ENCODE measurements at regions not wholly inside any gene's neighbourhood (a gene's known extent, or its start where the extent isn't known, plus 50 kb on each side); places are given as distances from the start of the nearest gene placed in this dataset.

DNA sequence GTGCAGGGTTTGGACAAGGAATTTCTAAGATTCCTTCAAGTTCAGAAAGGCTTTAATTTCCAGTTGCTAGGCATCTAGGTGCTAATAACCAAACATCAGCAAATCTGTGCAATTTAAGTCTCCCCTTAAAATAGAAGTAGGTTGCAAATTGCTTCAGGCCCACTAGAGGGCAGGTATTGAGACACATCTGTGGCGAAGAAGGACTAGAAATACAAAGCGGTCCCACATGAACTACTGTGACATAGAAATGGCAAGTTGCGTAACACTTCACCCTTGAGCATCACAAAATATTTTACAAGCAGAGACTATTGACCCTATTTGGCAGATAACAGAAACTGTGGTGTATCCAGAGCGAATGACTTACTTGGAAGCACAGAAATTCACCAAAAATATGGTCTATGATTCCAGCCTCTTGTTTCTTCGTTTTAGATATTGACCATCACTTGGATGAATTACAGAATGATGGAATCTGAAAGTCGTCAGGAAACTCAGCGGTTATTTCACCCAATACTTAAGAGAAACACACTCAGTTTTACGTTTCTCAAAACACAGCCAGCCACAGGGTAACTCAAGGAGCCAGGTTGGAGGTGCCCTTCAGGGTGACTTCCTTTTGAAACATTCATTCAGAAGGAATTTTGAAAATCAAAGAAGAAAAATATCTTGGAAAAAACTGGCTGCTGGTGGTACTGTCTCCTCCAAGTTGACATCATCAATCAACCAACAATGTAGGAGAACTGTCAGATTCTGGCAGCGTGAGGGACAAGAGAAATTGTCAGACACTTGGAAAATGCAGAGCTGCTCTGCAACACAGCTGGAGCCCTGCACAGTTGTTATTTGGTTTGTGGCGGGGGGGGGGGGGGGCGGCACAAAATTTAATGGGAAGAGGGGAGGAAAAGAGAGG is 256.3 kb upstream of the MINDY3 start:
- H3K27ac Mint-ChIP-seq (ENCODE audit: unreplicated experiment) = no peak overlapping the region
- no peaks in the 10 kb centered on the region for H3K9me3 Mint-ChIP-seq (ENCODE audit: unreplicated experiment)
- H3K4me1 Mint-ChIP-seq (ENCODE audit: low read depth, unreplicated experiment) = no peaks in the 10 kb centered on the region
- no peak for DNase-seq
- H3K27me3 Mint-ChIP-seq (ENCODE audit: unreplicated experiment) = peaks cover 2% of the 10 kb centered on the region
- no peaks in the 10 kb centered on the region for H3K36me3 Mint-ChIP-seq (ENCODE audit: unreplicated experiment)
- TF ChIP-seq, protein P1, sequence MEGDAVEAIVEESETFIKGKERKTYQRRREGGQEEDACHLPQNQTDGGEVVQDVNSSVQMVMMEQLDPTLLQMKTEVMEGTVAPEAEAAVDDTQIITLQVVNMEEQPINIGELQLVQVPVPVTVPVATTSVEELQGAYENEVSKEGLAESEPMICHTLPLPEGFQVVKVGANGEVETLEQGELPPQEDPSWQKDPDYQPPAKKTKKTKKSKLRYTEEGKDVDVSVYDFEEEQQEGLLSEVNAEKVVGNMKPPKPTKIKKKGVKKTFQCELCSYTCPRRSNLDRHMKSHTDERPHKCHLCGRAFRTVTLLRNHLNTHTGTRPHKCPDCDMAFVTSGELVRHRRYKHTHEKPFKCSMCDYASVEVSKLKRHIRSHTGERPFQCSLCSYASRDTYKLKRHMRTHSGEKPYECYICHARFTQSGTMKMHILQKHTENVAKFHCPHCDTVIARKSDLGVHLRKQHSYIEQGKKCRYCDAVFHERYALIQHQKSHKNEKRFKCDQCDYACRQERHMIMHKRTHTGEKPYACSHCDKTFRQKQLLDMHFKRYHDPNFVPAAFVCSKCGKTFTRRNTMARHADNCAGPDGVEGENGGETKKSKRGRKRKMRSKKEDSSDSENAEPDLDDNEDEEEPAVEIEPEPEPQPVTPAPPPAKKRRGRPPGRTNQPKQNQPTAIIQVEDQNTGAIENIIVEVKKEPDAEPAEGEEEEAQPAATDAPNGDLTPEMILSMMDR (IDR thresholded peaks at IDR 0.05; ENCODE audit: partially characterized antibody, unreplicated experiment) = peak; percentile 78
- no peak overlapping the region for H3K4me3 Mint-ChIP-seq (ENCODE audit: unreplicated experiment)

DNA sequence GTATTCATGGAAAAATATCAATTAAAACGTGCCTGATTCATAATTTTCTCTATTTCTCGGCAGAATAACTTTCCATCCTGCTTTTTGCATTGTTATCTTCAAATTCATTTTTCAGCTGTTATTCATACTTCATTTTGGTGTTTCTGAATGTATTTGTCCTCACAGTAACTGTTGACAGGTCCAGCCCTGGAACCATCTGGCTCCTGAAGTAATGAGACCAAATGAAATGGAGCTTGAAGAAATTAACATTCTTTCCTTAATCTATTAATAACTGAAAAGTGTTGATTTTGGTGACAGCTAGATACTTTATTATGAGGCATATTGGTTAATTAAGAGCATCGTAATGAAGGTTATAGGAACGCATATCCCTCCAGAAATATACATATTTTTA is 257.0 kb upstream of the MINDY3 start:
- H3K27ac Mint-ChIP-seq (ENCODE audit: unreplicated experiment) = no peak overlapping the region
- DNase-seq = no peak
- H3K4me1 Mint-ChIP-seq (ENCODE audit: low read depth, unreplicated experiment) = no peaks in the 10 kb centered on the region

DNA sequence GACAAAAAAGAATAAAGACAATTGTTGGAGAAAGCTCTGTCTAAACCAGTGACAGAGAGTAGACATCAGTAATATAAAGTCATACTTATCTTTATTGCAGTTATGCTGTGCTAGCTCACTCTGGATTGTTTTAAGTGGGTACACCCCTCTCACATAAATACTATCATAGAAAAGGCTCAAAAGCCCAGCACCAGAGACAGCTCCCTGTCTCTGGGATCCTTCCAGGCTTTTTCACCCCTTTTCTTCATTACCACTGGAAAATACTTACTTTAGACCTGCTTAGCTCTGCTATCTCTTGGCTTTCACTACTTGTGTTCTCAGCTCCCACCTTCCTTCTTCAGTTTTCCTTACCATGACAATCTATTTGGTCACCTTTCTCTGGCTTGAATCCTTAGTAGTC is 259.1 kb upstream of the MINDY3 start:
- H3K27me3 Mint-ChIP-seq (ENCODE audit: unreplicated experiment) = peaks cover 4% of the 10 kb centered on the region
- H3K27ac Mint-ChIP-seq (ENCODE audit: unreplicated experiment) = no peak overlapping the region
- no peak overlapping the region for H3K4me3 Mint-ChIP-seq (ENCODE audit: unreplicated experiment)
- no peaks in the 10 kb centered on the region for H3K36me3 Mint-ChIP-seq (ENCODE audit: unreplicated experiment)
- peaks cover 2% of the 10 kb centered on the region for H3K9me3 Mint-ChIP-seq (ENCODE audit: unreplicated experiment)
- DNase-seq = no peak
- H3K4me1 Mint-ChIP-seq (ENCODE audit: low read depth, unreplicated experiment) = no peaks in the 10 kb centered on the region
- TF ChIP-seq, protein P1 (IDR thresholded peaks at IDR 0.05; ENCODE audit: partially characterized antibody, unreplicated experiment) = no peak

More for the DNA sequence above, 257.0 kb upstream of the MINDY3 start:
- TF ChIP-seq, protein P1 (IDR thresholded peaks at IDR 0.05; ENCODE audit: partially characterized antibody, unreplicated experiment) = no peak
- Mint-ChIP-seq H3K36me3 (ENCODE audit: unreplicated experiment) (no peaks in the 10 kb centered on the region), H3K27me3 (ENCODE audit: unreplicated experiment) (peaks cover 2% of the 10 kb centered on the region), H3K9me3 (ENCODE audit: unreplicated experiment) (no peaks in the 10 kb centered on the region), H3K4me3 (ENCODE audit: unreplicated experiment) (no peak overlapping the region)

DNA sequence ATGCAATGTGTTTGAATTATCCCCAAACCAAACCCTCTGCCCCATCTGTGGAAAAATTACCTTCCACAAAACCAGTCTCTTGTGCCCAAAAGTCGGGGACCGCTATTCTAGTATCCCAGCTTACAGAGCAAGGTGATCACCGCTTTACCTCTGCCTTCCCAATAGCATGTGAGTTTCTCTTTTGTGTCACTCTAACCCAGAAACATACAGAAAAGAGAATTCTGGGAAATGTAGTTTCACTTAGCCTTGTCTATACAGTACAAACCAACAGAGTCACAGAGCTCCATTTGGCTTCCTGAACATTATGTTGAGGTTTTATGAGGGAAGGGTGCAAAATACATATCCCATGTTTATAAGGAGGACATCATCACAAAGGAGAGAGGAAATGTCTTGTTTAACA is 260.3 kb upstream of the MINDY3 start:
- H3K27ac Mint-ChIP-seq (ENCODE audit: unreplicated experiment) = no peak overlapping the region
- peaks cover 2% of the 10 kb centered on the region for H3K9me3 Mint-ChIP-seq (ENCODE audit: unreplicated experiment)
- H3K4me1 Mint-ChIP-seq (ENCODE audit: low read depth, unreplicated experiment) = no peaks in the 10 kb centered on the region
- DNase-seq = no peak
- H3K27me3 Mint-ChIP-seq (ENCODE audit: unreplicated experiment) = peaks cover 4% of the 10 kb centered on the region
- TF ChIP-seq, protein P1 (IDR thresholded peaks at IDR 0.05; ENCODE audit: partially characterized antibody, unreplicated experiment) = no peak
- no peaks in the 10 kb centered on the region for H3K36me3 Mint-ChIP-seq (ENCODE audit: unreplicated experiment)
- no peak overlapping the region for H3K4me3 Mint-ChIP-seq (ENCODE audit: unreplicated experiment)

DNA sequence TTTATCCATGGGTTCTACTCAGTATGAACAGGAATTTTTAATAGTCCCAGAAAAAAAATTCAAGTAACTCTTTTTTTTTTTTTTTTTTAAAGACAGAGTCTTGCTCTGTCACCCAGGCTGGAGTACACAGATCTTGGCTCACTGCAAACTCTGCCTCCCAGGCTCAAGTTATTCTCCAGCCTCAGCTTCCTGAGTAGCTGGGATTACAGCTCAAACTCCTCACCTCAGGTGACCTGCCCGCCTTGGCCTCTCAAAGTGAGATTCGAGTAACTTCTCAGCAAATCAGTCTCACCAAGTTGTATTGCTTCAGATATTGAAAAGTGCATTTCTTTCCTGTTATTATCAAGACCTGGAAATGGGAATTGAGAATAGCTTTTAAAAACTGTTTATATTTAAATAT is 281.2 kb upstream of the MINDY3 start:
- Mint-ChIP-seq H3K4me3 (ENCODE audit: unreplicated experiment) (no peak overlapping the region), H3K27me3 (ENCODE audit: unreplicated experiment) (no peaks in the 10 kb centered on the region), H3K9me3 (ENCODE audit: unreplicated experiment) (no peaks in the 10 kb centered on the region), H3K27ac (ENCODE audit: unreplicated experiment) (no peak overlapping the region), H3K36me3 (ENCODE audit: unreplicated experiment) (no peaks in the 10 kb centered on the region), H3K4me1 (ENCODE audit: low read depth, unreplicated experiment) (no peaks in the 10 kb centered on the region)
- TF ChIP-seq, protein P1 (IDR thresholded peaks at IDR 0.05; ENCODE audit: partially characterized antibody, unreplicated experiment) = no peak
- no peak for DNase-seq

All from glutamatergic neuron (in vitro differentiated cells).